ENCODE measurements at regions not wholly inside any gene's neighbourhood (a gene's known extent, or its start where the extent isn't known, plus 50 kb on each side); places are given as distances from the start of the nearest gene placed in this dataset.

GRCh38 chr10:78910476-78910875 is 158.3 kb upstream of the ZMIZ1 start:
- no peak overlapping the region for H3K4me3 ChIP-seq (ENCODE audit: low read depth, low read length)
- DNase-seq (ENCODE audit: low read depth), result no peak
- TF ChIP-seq, protein P1, sequence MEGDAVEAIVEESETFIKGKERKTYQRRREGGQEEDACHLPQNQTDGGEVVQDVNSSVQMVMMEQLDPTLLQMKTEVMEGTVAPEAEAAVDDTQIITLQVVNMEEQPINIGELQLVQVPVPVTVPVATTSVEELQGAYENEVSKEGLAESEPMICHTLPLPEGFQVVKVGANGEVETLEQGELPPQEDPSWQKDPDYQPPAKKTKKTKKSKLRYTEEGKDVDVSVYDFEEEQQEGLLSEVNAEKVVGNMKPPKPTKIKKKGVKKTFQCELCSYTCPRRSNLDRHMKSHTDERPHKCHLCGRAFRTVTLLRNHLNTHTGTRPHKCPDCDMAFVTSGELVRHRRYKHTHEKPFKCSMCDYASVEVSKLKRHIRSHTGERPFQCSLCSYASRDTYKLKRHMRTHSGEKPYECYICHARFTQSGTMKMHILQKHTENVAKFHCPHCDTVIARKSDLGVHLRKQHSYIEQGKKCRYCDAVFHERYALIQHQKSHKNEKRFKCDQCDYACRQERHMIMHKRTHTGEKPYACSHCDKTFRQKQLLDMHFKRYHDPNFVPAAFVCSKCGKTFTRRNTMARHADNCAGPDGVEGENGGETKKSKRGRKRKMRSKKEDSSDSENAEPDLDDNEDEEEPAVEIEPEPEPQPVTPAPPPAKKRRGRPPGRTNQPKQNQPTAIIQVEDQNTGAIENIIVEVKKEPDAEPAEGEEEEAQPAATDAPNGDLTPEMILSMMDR (IDR thresholded peaks at IDR 0.05; ENCODE audit: insufficient read depth, low read depth, low read length), result no peak

- TF ChIP-seq, protein P1 (IDR thresholded peaks at IDR 0.05; ENCODE audit: insufficient read depth, low read depth, low read length), result no peak
- no peak for DNase-seq (ENCODE audit: low read depth)
- no peak overlapping the region for H3K4me3 ChIP-seq (ENCODE audit: low read depth, low read length)
These were observed 157.9 kb upstream of the ZMIZ1 start for GRCh38 chr10:78910886-78911285.

GRCh38 chr10:78911533-78912340 is 157.0 kb upstream of the ZMIZ1 start:
- no peak for DNase-seq (ENCODE audit: low read depth)
- TF ChIP-seq, protein P1 (IDR thresholded peaks at IDR 0.05; ENCODE audit: insufficient read depth, low read depth, low read length), result no peak
- H3K4me3 ChIP-seq (ENCODE audit: low read depth, low read length), result no peak overlapping the region

DNA sequence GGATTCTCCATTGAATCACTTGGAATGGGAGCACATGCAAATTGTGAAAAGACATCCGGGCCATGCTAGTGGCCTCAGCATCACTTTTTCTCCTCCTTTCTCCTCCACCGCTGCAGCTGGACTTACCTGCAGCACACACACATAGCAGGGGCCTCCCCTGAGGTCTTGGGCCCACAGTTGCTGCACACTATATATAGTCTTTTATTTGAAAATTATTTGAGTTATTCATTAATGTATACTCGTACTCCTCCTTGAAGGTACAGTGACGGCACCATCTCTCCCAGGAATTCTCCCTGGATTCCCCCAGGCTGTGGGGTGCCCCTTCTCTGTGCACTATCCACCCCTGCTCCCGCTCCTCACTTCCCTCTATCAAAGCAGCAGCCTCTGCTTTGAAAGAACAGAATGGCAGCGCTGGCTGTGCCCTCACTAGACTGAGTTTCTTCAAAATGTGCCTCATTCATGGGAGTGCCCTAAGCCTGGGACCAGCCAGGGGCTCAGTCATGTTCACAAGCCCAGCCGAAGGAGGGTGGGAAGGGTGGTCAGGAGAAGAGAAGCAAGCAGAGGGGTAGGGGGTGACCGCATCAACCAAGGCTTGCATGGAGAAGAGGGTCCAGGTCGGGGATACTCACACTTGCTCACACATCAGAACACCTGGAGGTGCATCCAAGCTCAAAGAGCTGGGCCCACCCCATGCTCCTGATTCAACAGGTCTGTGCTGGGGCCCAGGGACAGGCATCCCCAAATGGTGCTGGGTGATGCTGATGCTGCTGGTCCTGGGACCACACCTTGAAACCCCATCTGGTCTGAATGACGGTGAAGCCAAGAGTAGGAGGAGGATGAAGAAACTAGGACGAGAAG is 156.2 kb upstream of the ZMIZ1 start:
- no peak for DNase-seq (ENCODE audit: low read depth)
- no peak overlapping the region for H3K4me3 ChIP-seq (ENCODE audit: low read depth, low read length)
- TF ChIP-seq, protein P1 (IDR thresholded peaks at IDR 0.05; ENCODE audit: insufficient read depth, low read depth, low read length), result no peak

- TF ChIP-seq, protein P1 (IDR thresholded peaks at IDR 0.05; ENCODE audit: insufficient read depth, low read depth, low read length), result no peak
- DNase-seq (ENCODE audit: low read depth), result no peak
These were observed 155.3 kb upstream of the ZMIZ1 start for GRCh38 chr10:78913219-78914059.

GRCh38 chr10:78914060-78914378 is 154.7 kb upstream of the ZMIZ1 start:
- no peak for DNase-seq (ENCODE audit: low read depth)
- TF ChIP-seq, protein P1 (IDR thresholded peaks at IDR 0.05; ENCODE audit: insufficient read depth, low read depth, low read length), result no peak
- H3K4me3 ChIP-seq (ENCODE audit: low read depth, low read length), result no peak overlapping the region

More at GRCh38 chr10:78913219-78914059, 155.3 kb upstream of the ZMIZ1 start:
- H3K4me3 ChIP-seq (ENCODE audit: low read depth, low read length), result no peak overlapping the region

Measured in fibroblast of villous mesenchyme (primary cell).